Naive B cell (primary cell): ENCODE measurements at regions not wholly inside any gene's neighbourhood (a gene's known extent, or its start where the extent isn't known, plus 50 kb on each side); places are given as distances from the start of the nearest gene placed in this dataset.

Experiments
- ATAC-seq, 2 donors: fragments of 150-1000 bp; cut with Tn5 transposase; 2 replicates each; pipeline ENCODE4 v1.10.0; 2021; ENCODE audit warnings: low read depth in 2 of 2, mild to moderate bottlenecking in 2 of 2, moderate library complexity in 2 of 2
- DNase-seq: peaks from one replicate; pipeline ENCODE4 v3.0.0; 2022
- H3K27ac Mint-ChIP-seq, 6 donors: one replicate each; pipeline ENCODE4 v1.8.0; 2020 to 2022; ENCODE audit warnings: mild to moderate bottlenecking in 6 of 6, mixed read lengths in 6 of 6, moderate library complexity in 5 of 6, inconsistent platforms in 2 of 6
- H3K27me3 Mint-ChIP-seq, 3 donors: one replicate each; pipeline ENCODE4 v1.8.0; 2021 to 2022; ENCODE audit warnings: mixed read lengths in 3 of 3, mild to moderate bottlenecking in 1 of 3
- H3K36me3 Mint-ChIP-seq, 2 donors: one replicate each; pipeline ENCODE4 v1.8.0; 2020 to 2022; ENCODE audit warnings: mixed read lengths in 2 of 2, inconsistent platforms in 1 of 2, mild to moderate bottlenecking in 1 of 2
- H3K4me1 Mint-ChIP-seq, 3 donors: one replicate each; pipeline ENCODE4 v1.8.0; 2020 to 2022; ENCODE audit warnings: mixed read lengths in 3 of 3, inconsistent platforms in 1 of 3, mild to moderate bottlenecking in 1 of 3, moderate library complexity in 1 of 3
- H3K4me3 Mint-ChIP-seq, 8 donors: one replicate each; pipeline ENCODE4 v1.8.0; 2020 to 2022; ENCODE audit warnings: mild to moderate bottlenecking in 8 of 8, mixed read lengths in 8 of 8, moderate library complexity in 8 of 8, inconsistent platforms in 2 of 8
- H3K9me3 Mint-ChIP-seq, 7 donors: one replicate each; pipeline ENCODE4 v1.8.0; 2020 to 2022; ENCODE audit warnings: mixed read lengths in 7 of 7, mild to moderate bottlenecking in 5 of 7, inconsistent platforms in 2 of 7, moderate library complexity in 1 of 7

DNA sequence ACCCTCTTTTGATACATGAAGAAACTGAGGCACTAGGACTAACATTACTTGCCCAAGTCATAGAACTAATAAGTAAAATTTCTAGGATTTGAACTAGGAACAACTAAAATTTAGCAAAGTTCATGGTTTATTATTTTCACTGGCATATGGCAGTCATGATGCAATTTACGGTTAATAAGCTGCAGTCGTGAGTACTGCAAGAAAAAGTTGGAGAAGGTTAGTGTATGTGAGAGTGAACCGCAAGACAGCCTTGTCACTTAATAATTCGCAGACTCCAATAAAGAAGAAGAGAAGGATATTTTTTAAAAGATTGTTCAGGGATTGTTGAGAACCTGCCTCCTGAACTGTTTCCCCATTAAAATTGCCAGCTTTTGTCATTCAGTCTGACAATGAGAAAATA, 663.4 kb upstream of the TENM4 start:
- H3K27me3 Mint-ChIP-seq, result no peaks in the 10 kb centered on the region

DNA sequence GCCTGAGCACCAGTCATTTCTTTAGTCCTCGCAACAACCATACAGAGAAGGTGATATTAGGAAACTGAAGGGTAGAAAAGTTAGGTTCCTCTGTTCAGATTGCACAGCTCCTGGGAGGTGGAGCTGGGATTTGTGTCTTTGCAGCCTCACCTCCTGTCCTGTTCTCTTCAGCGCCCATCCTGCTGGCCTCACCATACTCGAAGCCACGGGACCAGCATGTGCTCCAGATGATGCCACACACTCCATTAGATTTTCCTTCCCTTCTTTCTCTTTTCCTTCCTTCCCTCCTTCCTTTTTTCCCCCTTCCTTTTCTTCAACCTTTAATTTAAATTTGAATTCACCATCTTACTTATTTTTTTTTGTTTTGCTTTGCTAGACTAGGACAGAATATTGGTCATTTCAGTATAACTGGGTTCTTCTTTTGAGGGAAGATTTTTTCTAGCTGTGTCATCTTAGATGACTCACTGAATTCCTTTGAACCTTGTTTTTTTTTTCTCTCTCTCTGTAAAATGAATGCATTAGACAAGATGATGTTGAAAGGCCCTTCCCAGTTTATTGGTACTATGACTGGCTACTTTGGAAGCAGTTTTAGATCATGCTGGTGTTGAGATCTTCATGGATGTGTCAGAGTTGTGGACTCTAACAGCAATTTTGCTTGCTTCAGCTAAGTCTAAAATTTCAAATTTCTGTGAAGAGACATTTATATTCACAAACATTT, 662.5 kb upstream of the TENM4 start:
- Mint-ChIP-seq H3K4me1 (no peaks in the 10 kb centered on the region), H3K27me3 (no peaks in the 10 kb centered on the region), H3K4me3 (no peak overlapping the region), H3K9me3 (peaks cover 0 to 9% (median 2%) of the 10 kb centered on the region in 7 donors), H3K36me3 (no peaks in the 10 kb centered on the region), H3K27ac (no peak overlapping the region)
- DNase-seq (no peak), ATAC-seq (no peak)

More for the DNA sequence above, 663.4 kb upstream of the TENM4 start:
- peaks cover 0 to 5% (median 2%) of the 10 kb centered on the region in 7 donors for H3K9me3 Mint-ChIP-seq
- H3K4me3 Mint-ChIP-seq, result no peak overlapping the region
- ATAC-seq (no peak), DNase-seq (no peak)
- H3K4me1 Mint-ChIP-seq, result no peaks in the 10 kb centered on the region
- no peaks in the 10 kb centered on the region for H3K36me3 Mint-ChIP-seq
- no peak overlapping the region for H3K27ac Mint-ChIP-seq

DNA sequence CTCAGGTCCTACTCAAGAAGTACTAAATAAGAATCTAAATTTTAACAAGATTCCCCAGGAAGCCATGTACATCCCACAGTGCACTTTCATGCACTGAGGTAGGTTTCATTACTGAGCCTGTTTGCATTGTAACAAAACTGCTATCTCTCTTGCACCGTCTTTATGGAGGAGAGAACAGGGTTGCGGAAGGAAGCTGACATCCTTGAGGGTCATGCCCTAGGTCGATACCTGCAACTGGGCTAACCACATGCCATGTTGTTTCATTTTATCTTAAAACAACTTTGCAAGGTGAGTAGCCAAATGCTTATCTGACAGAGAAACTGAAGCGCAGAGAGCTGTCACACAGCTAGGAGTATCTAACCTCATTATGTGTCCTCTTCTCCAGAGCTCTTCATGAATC, 656.3 kb upstream of the TENM4 start:
- H3K27me3 Mint-ChIP-seq, result no peaks in the 10 kb centered on the region
- H3K4me3 Mint-ChIP-seq, result peak overlapping the region in 1 of 8 donors; percentile 54
- H3K4me1 Mint-ChIP-seq, result no peaks in the 10 kb centered on the region
- ATAC-seq (no peak), DNase-seq (no peak)
- H3K27ac Mint-ChIP-seq, result no peak overlapping the region
- peaks cover 0 to 8% (median 3%) of the 10 kb centered on the region in 7 donors for H3K9me3 Mint-ChIP-seq
- H3K36me3 Mint-ChIP-seq, result no peaks in the 10 kb centered on the region

DNA sequence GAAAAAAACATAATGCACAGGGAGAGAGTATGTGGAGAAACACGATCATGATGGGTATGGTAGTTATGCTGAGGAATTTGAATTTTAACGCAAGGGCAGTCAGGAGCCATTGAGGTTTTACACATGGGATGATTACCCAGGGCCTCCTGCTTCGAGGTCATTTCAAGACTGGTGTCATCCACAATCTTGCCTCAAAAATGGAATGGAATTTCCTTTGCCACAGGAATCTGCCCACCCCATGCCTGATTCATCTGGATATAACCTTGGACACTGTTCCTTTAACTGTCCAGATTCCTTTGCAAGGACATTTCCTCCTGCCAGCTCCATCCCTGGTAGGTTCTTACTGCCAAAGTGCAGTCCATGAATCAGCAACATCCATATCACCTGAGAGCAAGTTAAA, 655.9 kb upstream of the TENM4 start:
- no peaks in the 10 kb centered on the region for H3K27me3 Mint-ChIP-seq
- no peak for ATAC-seq
- H3K27ac Mint-ChIP-seq, result no peak overlapping the region
- no peak for DNase-seq
- no peaks in the 10 kb centered on the region for H3K36me3 Mint-ChIP-seq
- peaks cover 0 to 8% (median 3%) of the 10 kb centered on the region in 7 donors for H3K9me3 Mint-ChIP-seq
- H3K4me1 Mint-ChIP-seq, result no peaks in the 10 kb centered on the region
- H3K4me3 Mint-ChIP-seq, result no peak overlapping the region

DNA sequence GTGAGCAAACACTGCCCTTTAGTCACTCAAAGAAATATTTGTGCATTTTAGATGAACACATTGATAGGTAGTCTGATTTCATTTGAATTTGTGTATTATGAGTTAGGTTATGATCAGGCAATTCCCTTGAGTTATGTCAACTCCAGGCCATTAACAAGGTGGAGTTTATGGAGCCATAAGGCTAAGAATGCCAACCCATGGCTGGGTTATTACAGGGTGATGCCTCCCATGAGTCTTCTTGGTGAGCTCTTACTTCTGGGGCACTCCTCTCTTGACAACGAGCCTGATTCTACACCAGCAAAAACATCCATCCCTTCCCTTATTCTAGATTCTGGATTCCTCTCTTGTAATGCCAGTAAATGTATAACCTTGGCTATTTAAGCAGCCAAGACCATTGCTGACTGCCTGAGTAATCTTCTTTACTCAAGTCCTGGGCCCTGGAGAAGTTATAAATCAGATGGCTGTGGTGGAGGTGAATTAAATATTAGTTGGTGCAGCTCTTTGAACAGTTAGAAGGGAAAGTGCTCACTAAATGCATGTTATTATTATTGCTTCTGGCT, 645.7 kb upstream of the TENM4 start:
- no peak for ATAC-seq
- DNase-seq, result no peak
- no peak overlapping the region for H3K4me3 Mint-ChIP-seq
- H3K36me3 Mint-ChIP-seq, result no peaks in the 10 kb centered on the region
- peaks cover 0 to 6% (median 2%) of the 10 kb centered on the region in 7 donors for H3K9me3 Mint-ChIP-seq
- no peak overlapping the region for H3K27ac Mint-ChIP-seq
- no peaks in the 10 kb centered on the region for H3K27me3 Mint-ChIP-seq
- H3K4me1 Mint-ChIP-seq, result peaks cover 0 to 3% (median 2%) of the 10 kb centered on the region in 3 donors

DNA sequence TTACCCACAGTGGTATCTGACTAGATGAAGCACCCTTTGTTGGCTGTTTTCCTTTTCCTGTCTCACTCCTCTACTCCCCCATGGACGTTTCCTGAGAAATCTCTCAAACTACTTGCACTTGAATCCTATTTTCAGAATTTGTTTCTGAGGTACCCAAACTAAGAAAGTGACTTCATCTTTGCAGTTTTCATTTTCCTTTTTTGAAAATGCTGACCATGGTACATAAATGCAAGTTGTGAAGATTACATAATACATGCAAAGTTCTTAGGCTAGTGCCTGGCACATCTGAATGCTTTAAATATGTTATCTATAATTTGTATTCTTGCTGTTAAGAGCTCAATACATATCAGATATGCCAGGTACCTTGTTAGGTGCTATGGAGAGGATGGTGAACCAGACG, 644.7 kb upstream of the TENM4 start:
- H3K4me1 Mint-ChIP-seq, result peaks cover 0 to 3% (median 2%) of the 10 kb centered on the region in 3 donors
- DNase-seq (no peak), ATAC-seq (no peak)
- no peaks in the 10 kb centered on the region for H3K27me3 Mint-ChIP-seq
- H3K4me3 Mint-ChIP-seq, result no peak overlapping the region
- H3K36me3 Mint-ChIP-seq, result no peaks in the 10 kb centered on the region
- H3K9me3 Mint-ChIP-seq, result peaks cover 0 to 6% (median 2%) of the 10 kb centered on the region in 7 donors
- H3K27ac Mint-ChIP-seq, result no peak overlapping the region

DNA sequence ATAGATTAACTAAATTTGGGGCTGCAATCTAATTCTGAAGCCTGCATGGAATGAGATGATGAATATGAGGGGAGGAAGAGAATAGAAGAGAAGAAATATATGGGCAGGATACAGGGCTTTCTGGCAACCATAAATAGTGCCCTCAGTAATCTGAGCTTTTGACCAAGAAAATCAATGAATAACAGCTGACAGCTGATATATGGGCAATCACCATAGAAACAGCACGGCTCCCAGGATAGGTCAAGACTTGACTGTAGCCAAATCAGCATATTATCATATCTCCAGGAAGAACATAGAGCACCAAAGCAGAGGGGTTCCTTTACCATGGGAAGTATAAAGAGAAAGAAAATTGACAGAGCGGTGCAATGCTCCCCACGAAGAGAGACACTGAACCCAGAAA, 643.8 kb upstream of the TENM4 start:
- no peak overlapping the region for H3K4me3 Mint-ChIP-seq
- ATAC-seq, result no peak

DNA sequence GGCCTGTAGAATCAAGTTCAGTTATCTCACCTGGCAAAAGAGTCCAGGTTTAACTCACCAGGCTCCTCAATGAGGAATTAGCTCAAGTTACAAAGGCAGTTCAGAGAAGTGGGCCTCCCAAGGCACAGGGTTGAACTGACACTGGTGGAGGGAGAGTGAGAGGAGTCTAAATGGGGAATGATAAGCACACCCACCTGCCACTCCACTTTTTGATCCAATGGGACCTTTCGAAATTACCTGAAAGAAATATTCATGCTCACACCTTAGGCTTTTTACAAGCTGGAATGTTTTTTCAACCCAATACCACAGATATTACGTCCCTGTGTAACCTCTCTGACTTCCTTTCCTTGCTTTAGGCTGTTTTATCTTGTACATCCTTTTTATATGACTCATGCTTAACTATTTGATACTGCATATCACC, 642.7 kb upstream of the TENM4 start:
- Mint-ChIP-seq H3K27me3 (no peaks in the 10 kb centered on the region), H3K4me1 (peaks cover 0 to 3% (median 2%) of the 10 kb centered on the region in 3 donors), H3K27ac (peak overlapping the region in 1 of 6 donors; percentile 83), H3K9me3 (peaks cover 0 to 6% (median 0%) of the 10 kb centered on the region in 7 donors), H3K4me3 (no peak overlapping the region), H3K36me3 (no peaks in the 10 kb centered on the region)
- DNase-seq (no peak), ATAC-seq (no peak)

More for the DNA sequence above, 643.8 kb upstream of the TENM4 start:
- Mint-ChIP-seq H3K27ac (no peak overlapping the region), H3K36me3 (no peaks in the 10 kb centered on the region), H3K27me3 (no peaks in the 10 kb centered on the region), H3K9me3 (peaks cover 0 to 6% (median 0%) of the 10 kb centered on the region in 7 donors), H3K4me1 (peaks cover 0 to 3% (median 2%) of the 10 kb centered on the region in 3 donors)
- DNase-seq, result no peak

DNA sequence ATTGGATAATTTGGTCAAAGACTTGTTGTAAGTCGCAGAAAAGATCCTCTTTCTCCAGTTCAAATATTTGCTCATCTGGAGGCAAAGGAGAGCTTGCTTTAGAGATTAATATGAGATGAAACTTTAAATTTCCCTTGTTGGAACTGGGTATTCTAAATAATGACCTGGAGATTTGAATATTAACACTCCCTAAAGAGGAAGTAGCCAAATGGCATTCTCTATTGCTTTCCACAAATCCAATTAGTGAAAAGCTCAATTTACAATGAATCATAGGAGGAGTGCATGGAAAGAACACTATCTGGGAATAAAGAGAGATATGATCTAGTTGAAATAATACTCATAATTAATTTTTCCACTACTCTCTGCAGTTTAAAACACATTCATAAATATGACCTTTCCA, 641.6 kb upstream of the TENM4 start:
- H3K9me3 Mint-ChIP-seq, result peaks cover 0 to 6% (median 0%) of the 10 kb centered on the region in 7 donors
- no peaks in the 10 kb centered on the region for H3K36me3 Mint-ChIP-seq

DNA sequence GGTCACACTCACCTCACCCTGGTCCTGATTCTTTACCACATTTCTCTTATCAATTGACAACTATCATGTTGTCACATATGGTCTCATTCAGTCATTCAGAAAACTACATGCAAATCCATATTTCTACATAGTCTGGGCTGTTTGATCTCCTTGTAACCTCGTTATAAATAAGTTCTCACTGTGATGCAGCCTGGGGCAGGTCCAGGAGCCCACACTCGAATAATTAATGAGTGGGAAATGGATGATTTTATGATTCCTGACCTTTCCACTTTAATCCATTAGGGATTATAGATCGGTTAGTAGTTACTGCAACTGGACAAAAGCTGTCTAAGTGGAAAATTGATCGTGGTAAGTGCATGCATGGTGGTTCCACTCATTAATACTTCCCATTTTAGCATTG, 636.3 kb upstream of the TENM4 start:
- ATAC-seq, result no peak

More for the DNA sequence above, 641.6 kb upstream of the TENM4 start:
- no peak overlapping the region for H3K4me3 Mint-ChIP-seq
- DNase-seq (no peak), ATAC-seq (no peak)
- no peaks in the 10 kb centered on the region for H3K27me3 Mint-ChIP-seq
- H3K4me1 Mint-ChIP-seq, result peaks cover 0 to 3% (median 2%) of the 10 kb centered on the region in 3 donors
- H3K27ac Mint-ChIP-seq, result no peak overlapping the region

DNA sequence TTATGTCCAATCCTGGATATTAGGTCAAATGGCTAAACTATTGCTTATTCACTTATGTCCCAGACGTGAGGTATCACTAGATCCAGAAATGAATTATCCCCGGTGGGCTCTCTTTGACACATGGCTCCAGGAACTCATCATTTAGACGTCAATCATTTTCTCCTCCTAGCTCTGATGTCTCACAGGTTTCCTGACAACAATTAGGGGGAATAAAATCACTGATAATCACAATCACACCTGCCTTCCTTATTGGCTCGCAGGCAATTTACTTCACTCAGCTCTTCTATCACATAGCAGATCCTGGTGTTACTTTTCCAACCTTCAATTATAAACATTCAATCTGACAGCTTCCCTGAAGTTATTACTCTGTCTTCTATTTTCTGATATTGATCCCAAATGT, 634.0 kb upstream of the TENM4 start:
- Mint-ChIP-seq H3K4me1 (no peaks in the 10 kb centered on the region), H3K27me3 (no peaks in the 10 kb centered on the region), H3K4me3 (no peak overlapping the region), H3K9me3 (peaks cover 0 to 5% (median 0%) of the 10 kb centered on the region in 7 donors), H3K36me3 (no peaks in the 10 kb centered on the region), H3K27ac (no peak overlapping the region)
- DNase-seq (no peak), ATAC-seq (no peak)

More for the DNA sequence above, 636.3 kb upstream of the TENM4 start:
- no peaks in the 10 kb centered on the region for H3K4me1 Mint-ChIP-seq
- no peak overlapping the region for H3K4me3 Mint-ChIP-seq
- no peak for DNase-seq
- no peak overlapping the region for H3K27ac Mint-ChIP-seq
- no peaks in the 10 kb centered on the region for H3K36me3 Mint-ChIP-seq
- H3K9me3 Mint-ChIP-seq, result peaks cover 0 to 5% (median 0%) of the 10 kb centered on the region in 7 donors
- no peaks in the 10 kb centered on the region for H3K27me3 Mint-ChIP-seq

DNA sequence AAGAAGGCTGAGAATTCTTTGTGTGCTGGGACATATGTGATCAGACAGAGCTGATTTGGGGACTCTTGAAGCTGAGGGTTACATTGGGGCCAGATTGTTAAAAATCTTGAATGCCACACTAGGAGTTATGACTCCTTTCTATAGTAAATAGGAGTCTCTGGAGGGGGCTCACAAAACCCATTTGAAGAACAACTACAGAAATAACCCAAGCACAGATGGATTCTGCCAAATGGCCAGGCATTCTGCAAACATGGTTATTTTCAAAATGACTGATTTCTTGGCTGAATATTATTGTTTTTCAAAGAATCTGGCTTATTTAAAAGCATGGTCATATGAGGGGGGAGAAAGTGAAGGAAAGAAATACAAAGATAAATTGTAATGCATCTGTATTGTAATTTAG, 625.5 kb upstream of the TENM4 start:
- Mint-ChIP-seq H3K4me3 (no peak overlapping the region), H3K4me1 (no peaks in the 10 kb centered on the region), H3K9me3 (peaks cover 0 to 9% (median 4%) of the 10 kb centered on the region in 7 donors), H3K27ac (no peak overlapping the region), H3K36me3 (no peaks in the 10 kb centered on the region), H3K27me3 (no peaks in the 10 kb centered on the region)
- DNase-seq (no peak), ATAC-seq (no peak)

DNA sequence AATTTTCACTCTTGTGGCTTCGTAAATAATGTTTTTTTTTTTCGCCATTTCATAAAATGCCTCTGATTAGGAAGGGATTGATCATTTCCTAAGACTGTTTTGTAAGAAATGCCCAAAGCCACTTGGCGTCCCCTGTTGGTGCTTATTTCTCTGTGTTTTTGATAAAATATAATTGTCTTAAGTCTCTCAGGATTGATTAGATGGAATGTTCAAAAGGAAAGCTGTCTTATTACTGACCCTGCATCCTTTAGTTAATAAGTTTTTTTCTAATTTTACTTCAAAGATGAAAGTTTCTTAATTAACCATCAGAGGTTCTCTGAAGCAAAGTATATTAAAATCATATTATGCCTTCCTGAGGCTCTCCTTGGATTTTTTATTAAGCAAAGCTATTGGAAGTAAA, 624.3 kb upstream of the TENM4 start:
- Mint-ChIP-seq H3K27ac (no peak overlapping the region), H3K27me3 (no peaks in the 10 kb centered on the region), H3K36me3 (no peaks in the 10 kb centered on the region), H3K4me3 (no peak overlapping the region), H3K9me3 (peaks cover 0 to 9% (median 6%) of the 10 kb centered on the region in 7 donors), H3K4me1 (no peaks in the 10 kb centered on the region)
- DNase-seq (no peak), ATAC-seq (no peak)

DNA sequence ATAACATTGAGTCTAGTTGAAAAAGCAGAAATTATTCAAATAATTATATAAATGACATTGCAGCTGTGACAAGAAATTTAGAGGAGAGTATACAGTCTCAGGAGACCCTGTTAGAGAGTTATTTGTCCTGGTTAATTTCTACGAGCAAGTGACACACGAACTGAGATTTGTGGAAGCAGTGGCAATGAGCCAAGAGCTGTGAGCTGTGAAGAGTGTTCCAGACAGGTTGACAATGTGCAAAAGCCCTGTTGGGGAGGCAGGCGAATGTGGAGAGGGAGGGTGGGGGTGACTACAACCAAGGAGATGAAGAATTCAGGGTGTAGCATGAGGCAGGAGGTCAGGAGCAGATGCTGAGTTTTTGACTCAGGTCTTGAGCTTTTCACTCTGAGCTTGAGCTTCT, 620.2 kb upstream of the TENM4 start:
- Mint-ChIP-seq H3K27ac (no peak overlapping the region), H3K9me3 (peaks cover 0 to 9% (median 8%) of the 10 kb centered on the region in 7 donors), H3K27me3 (no peaks in the 10 kb centered on the region), H3K4me1 (no peaks in the 10 kb centered on the region), H3K36me3 (no peaks in the 10 kb centered on the region), H3K4me3 (no peak overlapping the region)
- DNase-seq (no peak), ATAC-seq (no peak)
